BLaER1 (cell line): ENCODE measurements at regions not wholly inside any gene's neighbourhood (a gene's known extent, or its start where the extent isn't known, plus 50 kb on each side); places are given as distances from the start of the nearest gene placed in this dataset.

Experiments
- H3K27ac ChIP-seq: shearing (Covaris generic); formaldehyde crosslinking; 2 replicates; pipeline ENCODE4 v1.8.1; 2022
- H3K27me3 ChIP-seq: shearing (Covaris generic); formaldehyde crosslinking; 2 replicates; pipeline ENCODE4 v1.8.1; 2022
- H3K36me3 ChIP-seq: shearing (Covaris generic); formaldehyde crosslinking; 2 replicates; pipeline ENCODE4 v1.8.1; 2022
- H3K4me1 ChIP-seq: shearing (Covaris generic); formaldehyde crosslinking; 2 replicates; pipeline ENCODE4 v1.8.1; 2022
- H3K4me2 ChIP-seq: shearing (Covaris generic); formaldehyde crosslinking; 2 replicates; pipeline ENCODE4 v1.8.1; 2022
- H3K4me3 ChIP-seq: shearing (Covaris generic); formaldehyde crosslinking; 2 replicates; pipeline ENCODE4 v1.8.1; 2022
- H3K9ac ChIP-seq: shearing (Covaris generic); formaldehyde crosslinking; 2 replicates; pipeline ENCODE4 v1.8.1; 2022
- H3K9me3 ChIP-seq: shearing (Covaris generic); formaldehyde crosslinking; 2 replicates; pipeline ENCODE4 v1.8.1; 2022
- H4K20me1 ChIP-seq: shearing (Covaris generic); formaldehyde crosslinking; 2 replicates; pipeline ENCODE4 v1.8.1; 2022
- Cebpa-rat ChIP-seq: shearing (Covaris generic); IDR thresholded peaks from 2 replicates; pipeline ENCODE4 v1.8.1; 2022

- no peak for TF ChIP-seq Cebpa-rat
- no peak overlapping the region for H3K4me3 ChIP-seq
These were observed 125.5 kb upstream of the RAI14 start for GRCh38 chr5:34530637-34531036.

DNA sequence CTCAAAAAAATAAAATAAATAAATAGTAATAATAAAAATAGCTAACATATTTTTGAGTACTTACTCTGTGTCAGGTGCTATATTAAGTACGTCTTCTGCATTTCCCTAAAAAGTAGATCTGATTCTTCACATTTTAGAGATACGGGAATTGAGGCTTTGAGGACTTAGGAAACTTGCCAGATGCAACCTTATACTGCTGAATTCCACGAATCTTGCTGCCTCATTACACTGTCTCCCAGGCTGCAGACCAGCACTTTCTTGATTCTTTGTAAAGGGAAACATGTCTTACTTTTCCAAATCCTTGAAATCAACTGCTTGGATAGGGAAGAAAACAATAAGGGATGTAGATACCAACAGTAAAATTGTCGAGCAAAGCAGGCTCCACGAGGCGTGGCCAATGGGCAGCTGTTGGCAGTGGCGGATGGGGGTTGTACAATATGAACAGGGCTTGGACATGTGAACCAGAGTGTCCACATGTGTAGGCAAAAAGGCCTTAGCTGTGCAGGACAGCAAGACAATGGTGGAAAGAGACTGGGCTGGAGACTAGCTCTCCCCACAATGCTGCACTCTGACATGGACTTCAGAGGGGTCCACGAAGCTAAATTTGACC lies 124.3 kb upstream of the RAI14 start:
- H3K27me3 ChIP-seq = no peaks in the 10 kb centered on the region
- no peak overlapping the region for H3K4me3 ChIP-seq
- H3K36me3 ChIP-seq = no peaks in the 10 kb centered on the region
- no peak overlapping the region for H3K27ac ChIP-seq
- no peaks in the 10 kb centered on the region for H4K20me1 ChIP-seq
- H3K4me1 ChIP-seq = peaks cover 10% of the 10 kb centered on the region
- no peak for TF ChIP-seq Cebpa-rat
- no peak overlapping the region for H3K9ac ChIP-seq
- H3K4me2 ChIP-seq = no peak overlapping the region
- H3K9me3 ChIP-seq = no peaks in the 10 kb centered on the region

More at GRCh38 chr5:34530637-34531036, 125.5 kb upstream of the RAI14 start:
- no peak overlapping the region for H3K27ac ChIP-seq
- no peak overlapping the region for H3K9ac ChIP-seq
- H3K27me3 ChIP-seq = no peaks in the 10 kb centered on the region
- no peaks in the 10 kb centered on the region for H4K20me1 ChIP-seq
- no peaks in the 10 kb centered on the region for H3K36me3 ChIP-seq
- H3K4me2 ChIP-seq = no peak overlapping the region
- peaks cover 21% of the 10 kb centered on the region for H3K4me1 ChIP-seq
- H3K9me3 ChIP-seq = no peaks in the 10 kb centered on the region

DNA sequence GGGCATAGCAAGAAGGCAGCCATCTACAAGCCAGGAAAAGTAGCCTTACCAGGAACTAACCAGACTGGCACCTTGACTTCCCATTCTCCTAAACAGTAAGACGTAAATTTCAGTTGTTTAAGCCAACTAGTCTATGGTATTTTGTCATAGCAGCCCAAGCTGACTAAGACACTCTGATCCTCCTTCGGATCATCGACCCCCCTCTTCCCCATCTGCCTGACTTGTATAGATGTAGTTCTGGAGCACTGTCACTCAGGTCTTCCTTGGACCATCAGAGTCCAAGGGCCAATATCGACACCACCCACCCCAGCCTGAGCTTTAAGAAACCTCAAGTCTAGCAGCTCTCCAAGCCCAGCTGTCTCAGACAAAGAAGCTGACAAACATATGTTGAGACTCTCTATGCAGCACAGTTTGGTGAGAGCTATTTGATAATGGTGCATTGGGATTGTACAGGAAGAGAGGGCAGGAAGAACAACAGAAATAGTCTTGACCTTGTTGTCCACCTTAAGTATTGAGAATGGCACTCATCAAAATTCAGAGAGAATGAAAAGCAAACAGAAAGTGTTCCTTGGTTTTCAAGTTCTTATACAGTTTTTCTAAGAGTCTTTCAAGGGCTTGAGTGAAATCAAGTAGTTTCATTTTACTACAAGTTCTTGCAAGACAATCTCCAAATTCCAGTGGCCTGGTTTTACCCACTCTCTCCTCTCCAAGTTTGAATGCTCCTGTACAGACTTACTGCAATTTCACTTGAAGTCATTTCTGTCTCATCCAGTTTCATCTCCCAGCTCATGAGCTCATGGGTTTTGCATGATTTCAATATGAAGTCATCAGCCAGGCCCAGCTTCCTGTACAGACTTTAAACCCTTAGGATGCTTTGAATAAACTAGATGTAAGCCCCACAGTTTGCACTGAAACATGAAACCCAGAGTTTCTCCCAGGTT lies 122.3 kb upstream of the RAI14 start:
- Histone ChIP-seq H3K9me3 (no peaks in the 10 kb centered on the region), H3K27me3 (no peaks in the 10 kb centered on the region), H3K4me2 (no peak overlapping the region), H4K20me1 (no peaks in the 10 kb centered on the region), H3K36me3 (no peaks in the 10 kb centered on the region), H3K4me1 (no peaks in the 10 kb centered on the region), H3K4me3 (no peak overlapping the region), H3K27ac (no peak overlapping the region), H3K9ac (no peak overlapping the region)
- no peak for TF ChIP-seq Cebpa-rat

GRCh38 chr5:34534523-34535103 lies 121.5 kb upstream of the RAI14 start:
- Histone ChIP-seq H3K9ac (no peak overlapping the region), H3K4me2 (no peak overlapping the region), H3K4me3 (no peak overlapping the region), H3K36me3 (no peaks in the 10 kb centered on the region), H4K20me1 (no peaks in the 10 kb centered on the region), H3K27ac (no peak overlapping the region), H3K9me3 (no peaks in the 10 kb centered on the region), H3K27me3 (no peaks in the 10 kb centered on the region), H3K4me1 (no peaks in the 10 kb centered on the region)
- no peak for TF ChIP-seq Cebpa-rat

- no peaks in the 10 kb centered on the region for H3K9me3 ChIP-seq
- no peak overlapping the region for H3K4me2 ChIP-seq
- H3K27me3 ChIP-seq = no peaks in the 10 kb centered on the region
- no peaks in the 10 kb centered on the region for H4K20me1 ChIP-seq
- TF ChIP-seq Cebpa-rat = no peak
- H3K4me1 ChIP-seq = no peaks in the 10 kb centered on the region
- H3K4me3 ChIP-seq = no peak overlapping the region
- H3K36me3 ChIP-seq = no peaks in the 10 kb centered on the region
- no peak overlapping the region for H3K27ac ChIP-seq
- H3K9ac ChIP-seq = no peak overlapping the region
These were observed 120.7 kb upstream of the RAI14 start for GRCh38 chr5:34535433-34535832.

DNA sequence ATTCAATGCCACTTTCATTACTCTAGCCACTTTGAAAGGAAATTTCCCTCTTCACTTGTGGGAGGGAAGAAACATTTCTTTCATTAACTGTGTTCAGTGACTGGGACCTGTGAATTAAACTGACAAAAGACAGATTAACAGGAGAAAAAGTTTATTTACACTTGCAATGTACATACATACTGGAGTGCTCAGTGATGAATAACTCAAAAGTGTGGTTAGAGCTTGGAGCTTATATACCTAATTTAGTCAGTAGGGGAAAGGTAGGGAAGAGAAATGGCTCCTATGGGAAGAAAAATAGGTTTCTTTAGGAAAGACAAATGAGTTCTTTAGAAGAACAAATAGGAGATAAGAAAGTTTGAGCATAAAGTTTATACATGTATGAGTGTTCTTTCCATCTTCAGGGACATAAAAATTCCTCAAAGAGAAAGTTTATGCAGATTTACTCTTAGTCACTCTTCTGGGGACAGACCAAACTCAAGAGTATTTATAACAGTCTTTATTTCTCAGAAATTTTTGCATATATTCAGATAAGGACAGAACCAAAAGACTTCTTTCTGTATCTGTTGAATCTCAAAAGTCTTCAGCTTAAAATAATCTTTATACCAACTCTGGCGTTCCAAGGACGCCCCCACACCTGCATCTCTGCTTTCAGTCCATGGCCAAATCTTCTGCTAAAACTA lies 120.0 kb upstream of the RAI14 start:
- Histone ChIP-seq H3K27ac (no peak overlapping the region), H3K4me2 (no peak overlapping the region)

DNA sequence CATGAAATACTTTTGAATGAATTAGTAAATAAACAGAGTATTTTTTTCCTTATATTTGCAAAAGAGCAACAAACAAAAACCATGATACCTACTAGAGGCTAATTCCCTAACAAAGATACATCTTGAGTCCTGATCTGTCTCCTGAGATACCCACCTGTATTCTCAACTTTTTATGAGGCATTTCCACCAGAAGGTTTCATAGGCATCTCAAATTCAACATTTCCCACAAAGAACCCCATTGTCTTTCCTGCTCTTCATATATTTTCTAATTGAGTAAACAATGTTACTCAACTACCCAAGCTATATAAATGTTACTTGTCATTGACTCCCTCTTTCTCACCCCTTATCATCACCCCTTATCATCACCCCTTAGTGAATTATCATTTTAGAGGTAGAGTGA lies 119.4 kb upstream of the RAI14 start:
- H3K4me3 ChIP-seq = no peak overlapping the region
- no peak overlapping the region for H3K4me2 ChIP-seq
- H3K36me3 ChIP-seq = no peaks in the 10 kb centered on the region
- no peak overlapping the region for H3K27ac ChIP-seq
- H4K20me1 ChIP-seq = no peaks in the 10 kb centered on the region
- H3K27me3 ChIP-seq = no peaks in the 10 kb centered on the region
- TF ChIP-seq Cebpa-rat = no peak
- no peaks in the 10 kb centered on the region for H3K9me3 ChIP-seq
- H3K4me1 ChIP-seq = no peaks in the 10 kb centered on the region
- H3K9ac ChIP-seq = no peak overlapping the region

More for the DNA sequence above, 120.0 kb upstream of the RAI14 start:
- H3K4me1 ChIP-seq = no peaks in the 10 kb centered on the region
- H3K27me3 ChIP-seq = no peaks in the 10 kb centered on the region
- no peak for TF ChIP-seq Cebpa-rat
- H3K9me3 ChIP-seq = no peaks in the 10 kb centered on the region
- no peaks in the 10 kb centered on the region for H4K20me1 ChIP-seq
- no peak overlapping the region for H3K9ac ChIP-seq
- H3K4me3 ChIP-seq = no peak overlapping the region
- no peaks in the 10 kb centered on the region for H3K36me3 ChIP-seq

GRCh38 chr5:34538026-34538672 lies 118.0 kb upstream of the RAI14 start:
- no peak overlapping the region for H3K4me3 ChIP-seq
- no peak overlapping the region for H3K27ac ChIP-seq
- TF ChIP-seq Cebpa-rat = no peak
- H3K27me3 ChIP-seq = no peaks in the 10 kb centered on the region
- no peaks in the 10 kb centered on the region for H3K4me1 ChIP-seq
- no peak overlapping the region for H3K9ac ChIP-seq
- H3K36me3 ChIP-seq = no peaks in the 10 kb centered on the region
- no peaks in the 10 kb centered on the region for H4K20me1 ChIP-seq
- H3K9me3 ChIP-seq = 0 out of 2 replicates have a peak, but pooled peaks cover under 1% of the 10 kb centered on the region
- no peak overlapping the region for H3K4me2 ChIP-seq

DNA sequence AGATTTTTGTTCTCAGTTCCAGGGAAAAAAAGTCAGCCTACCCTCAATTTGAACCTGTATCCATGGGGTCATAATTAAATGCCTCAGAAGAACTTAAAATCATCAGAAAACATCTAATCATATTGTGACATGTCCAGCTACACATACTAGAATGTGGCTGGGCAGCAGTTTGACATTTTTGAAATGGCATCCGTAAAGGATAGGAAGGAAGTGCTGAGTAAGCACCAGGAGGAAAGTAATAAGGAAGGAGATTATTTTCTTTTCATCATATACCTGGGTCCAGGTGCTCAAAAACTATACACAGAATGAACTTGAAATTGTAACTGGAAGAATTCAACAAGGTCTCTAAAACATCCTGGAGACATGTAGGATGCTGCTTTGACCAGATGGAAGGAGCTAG lies 116.9 kb upstream of the RAI14 start:
- no peaks in the 10 kb centered on the region for H3K4me1 ChIP-seq
- no peak overlapping the region for H3K4me3 ChIP-seq
- H3K4me2 ChIP-seq = no peak overlapping the region
- no peak overlapping the region for H3K27ac ChIP-seq
- no peak overlapping the region for H3K9ac ChIP-seq
- TF ChIP-seq Cebpa-rat = no peak
- no peaks in the 10 kb centered on the region for H4K20me1 ChIP-seq
- no peaks in the 10 kb centered on the region for H3K36me3 ChIP-seq
- no peaks in the 10 kb centered on the region for H3K27me3 ChIP-seq
- H3K9me3 ChIP-seq = peaks cover 11% of the 10 kb centered on the region
